SJCRH30 (cell line): ENCODE measurements at regions not wholly inside any gene's neighbourhood (a gene's known extent, or its start where the extent isn't known, plus 50 kb on each side); places are given as distances from the start of the nearest gene placed in this dataset.
"Not testable (repeated sequence)": the region's sequence is repeated elsewhere in the genome, so short reads cannot be mapped to it uniquely, and the experiment has no call there.

Source experiments
- DNase-seq, 2 experiments: peaks; one replicate each; pipeline ENCODE4 v3.0.0-alpha.2; 2015 to 2020
- H3K27ac ChIP-seq: fragments of 250-450 bp; sonication (Bioruptor Pico); 2 replicates; pipeline ENCODE4 v1.5.1; 2020; ENCODE audit warnings: mild to moderate bottlenecking, moderate library complexity
- H3K27me3 ChIP-seq: fragments of 250-450 bp; sonication (Bioruptor Pico); 2 replicates; pipeline ENCODE4 v1.5.1; 2020; ENCODE audit warnings: mild to moderate bottlenecking, moderate library complexity
- H3K36me3 ChIP-seq: fragments of 250-450 bp; sonication (Bioruptor Pico); 2 replicates; pipeline ENCODE4 v1.5.1; 2020; ENCODE audit warnings: mild to moderate bottlenecking, moderate library complexity
- H3K4me1 ChIP-seq: fragments of 250-450 bp; sonication (Bioruptor Pico); 2 replicates; pipeline ENCODE4 v1.5.1; 2020; ENCODE audit warnings: mild to moderate bottlenecking, moderate library complexity
- H3K4me3 ChIP-seq: fragments of 250-450 bp; sonication (Bioruptor Pico); 2 replicates; pipeline ENCODE4 v1.5.1; 2020; ENCODE audit warnings: mild to moderate bottlenecking, moderate library complexity
- H3K9me3 ChIP-seq: fragments of 250-450 bp; sonication (Bioruptor Pico); replicated peaks from 2 replicates; pipeline ENCODE4 v1.5.1; 2020; ENCODE audit warnings: mild to moderate bottlenecking, moderate library complexity

DNA sequence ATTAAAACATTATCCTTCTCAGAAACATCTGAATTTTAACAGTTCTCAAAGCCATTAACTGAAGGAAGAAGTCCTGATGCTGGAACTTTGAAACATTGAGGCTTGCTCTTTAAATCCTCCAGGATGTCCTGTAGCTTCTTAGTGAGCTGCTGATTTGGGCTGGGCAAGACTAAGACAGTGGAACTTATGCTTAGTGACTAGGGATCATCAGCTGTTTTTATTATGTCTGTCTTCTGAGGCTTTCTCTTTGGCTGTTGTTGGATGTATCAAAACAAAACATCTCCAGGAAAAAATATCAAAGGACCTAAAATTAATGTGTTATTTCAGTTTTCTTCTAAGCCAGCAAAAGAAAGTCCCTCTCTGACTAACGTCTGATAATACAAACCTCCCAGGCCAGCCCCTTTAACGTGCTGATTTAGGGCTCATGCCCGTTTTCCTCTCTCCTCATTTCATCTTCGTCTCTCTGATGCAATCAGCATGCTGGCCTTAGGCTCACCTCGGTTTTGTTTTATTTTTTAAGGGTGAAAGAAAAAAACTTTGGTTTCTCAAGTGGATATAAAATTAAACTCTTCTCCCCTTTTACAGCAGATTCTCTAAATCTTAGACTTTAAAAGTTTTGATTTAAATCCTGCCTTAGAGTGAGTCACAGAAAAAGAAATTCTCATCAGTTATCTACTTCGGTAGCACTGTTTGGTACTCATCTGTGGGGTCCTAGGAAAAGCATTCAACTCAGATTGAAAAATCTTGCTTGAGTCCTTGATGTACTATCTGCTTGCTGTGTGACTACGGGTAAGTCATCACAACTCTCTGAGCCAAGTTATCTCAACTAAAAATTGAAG, 106.2 kb upstream of the CCDC91 start:
- H3K36me3 ChIP-seq, result no peaks in the 10 kb centered on the region
- no peak overlapping the region for H3K27ac ChIP-seq
- H3K9me3 ChIP-seq, result no peaks in the 10 kb centered on the region
- DNase-seq, result no peak
- no peak overlapping the region for H3K4me3 ChIP-seq
- no peaks in the 10 kb centered on the region for H3K27me3 ChIP-seq
- H3K4me1 ChIP-seq, result peaks cover 13% of the 10 kb centered on the region

DNA sequence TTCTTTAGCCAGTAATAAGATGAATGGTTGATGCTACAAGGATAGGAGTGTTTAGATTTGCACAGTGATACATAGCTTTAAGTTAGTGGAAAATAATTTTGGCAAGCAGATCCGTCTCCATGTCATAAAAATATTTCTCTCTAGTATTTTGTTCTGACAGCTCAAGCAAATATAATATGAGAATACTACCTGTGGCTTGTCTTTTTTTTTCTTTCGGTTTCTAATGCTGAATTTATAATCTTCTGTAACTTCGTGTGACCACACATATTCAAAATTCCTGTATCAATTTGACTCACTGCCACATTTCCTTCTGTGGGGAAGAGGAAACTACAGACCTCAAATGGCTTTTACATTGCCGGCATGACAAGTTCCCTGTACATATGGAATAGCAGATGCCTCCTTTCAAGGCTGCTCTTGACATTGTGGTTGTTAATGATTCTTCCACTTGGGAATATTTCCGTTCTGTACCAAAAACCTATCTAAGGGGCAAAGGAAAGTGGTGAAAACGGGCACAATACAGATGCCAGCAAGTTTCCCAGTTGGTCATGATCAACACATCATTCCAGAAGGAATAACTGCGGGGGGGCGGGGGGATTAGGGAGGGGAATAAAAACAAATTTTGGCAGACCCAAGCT, 103.6 kb upstream of the CCDC91 start:
- DNase-seq, result no peak
- H3K4me3 ChIP-seq, result no peak overlapping the region
- no peaks in the 10 kb centered on the region for H3K9me3 ChIP-seq
- no peaks in the 10 kb centered on the region for H3K27me3 ChIP-seq
- H3K36me3 ChIP-seq, result no peaks in the 10 kb centered on the region
- no peak overlapping the region for H3K27ac ChIP-seq
- H3K4me1 ChIP-seq, result peaks cover 14% of the 10 kb centered on the region

DNA sequence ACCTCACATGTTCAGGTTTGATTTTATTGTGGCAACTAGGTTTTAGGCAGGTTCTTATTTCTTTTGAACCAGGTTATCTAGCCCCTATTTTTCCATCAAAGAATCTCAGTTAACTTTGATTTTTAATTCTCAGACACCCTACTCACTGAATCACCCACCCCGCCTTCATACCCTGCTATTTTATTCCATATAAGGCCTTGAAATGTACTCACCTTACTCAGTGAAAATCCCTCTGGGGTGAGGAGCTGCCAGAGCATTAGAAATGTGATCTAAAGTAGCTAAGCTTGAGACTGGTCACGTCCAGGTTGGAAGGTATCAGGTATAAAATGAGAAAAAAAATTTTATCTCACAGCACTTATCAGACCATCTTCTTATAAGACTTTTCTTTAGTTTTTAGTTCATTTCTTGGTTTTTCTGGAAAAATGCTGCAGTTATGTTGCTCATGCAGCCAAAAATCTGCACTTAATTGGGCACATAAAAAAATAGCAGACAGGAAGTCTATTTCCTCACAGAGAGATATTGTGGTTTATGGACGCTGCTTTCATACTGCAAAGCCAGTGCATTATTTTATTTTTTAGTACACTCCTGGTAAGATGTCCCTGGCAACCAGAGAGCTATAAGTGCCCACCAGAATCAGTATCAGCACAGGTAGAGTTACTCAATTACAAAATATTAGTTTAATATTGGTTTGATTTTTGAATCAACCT, 101.5 kb upstream of the CCDC91 start:
- Histone ChIP-seq H3K27me3 (no peaks in the 10 kb centered on the region), H3K4me1 (peaks cover 14% of the 10 kb centered on the region), H3K9me3 (no peaks in the 10 kb centered on the region), H3K4me3 (no peak overlapping the region), H3K27ac (peak overlapping the region; percentile 18; the same call in 1 of the 2 replicates), H3K36me3 (no peaks in the 10 kb centered on the region)
- no peak for DNase-seq

DNA sequence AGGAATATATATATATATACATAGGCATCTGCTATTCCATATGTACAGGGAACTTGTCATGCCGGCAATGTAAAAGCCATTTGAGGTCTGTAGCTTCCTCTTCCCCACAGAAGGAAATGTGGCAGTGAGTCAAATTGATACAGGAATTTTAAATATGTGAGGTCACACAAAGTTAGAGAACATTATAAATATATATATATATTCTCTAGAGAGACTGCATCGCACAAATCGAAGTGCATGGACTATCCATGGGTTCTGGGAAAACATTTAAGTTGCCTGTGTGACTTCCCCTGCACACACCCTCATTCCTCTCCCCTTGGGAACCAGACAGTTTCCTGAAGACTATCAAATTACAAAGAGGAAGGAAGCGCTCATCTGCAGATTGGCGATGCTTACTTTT, 100.9 kb upstream of the CCDC91 start:
- no peaks in the 10 kb centered on the region for H3K9me3 ChIP-seq
- peaks cover 14% of the 10 kb centered on the region for H3K4me1 ChIP-seq
- no peaks in the 10 kb centered on the region for H3K36me3 ChIP-seq
- H3K27me3 ChIP-seq, result no peaks in the 10 kb centered on the region
- peak; percentile 40 to 73 for DNase-seq
- H3K4me3 ChIP-seq, result peak overlapping the region; percentile 41
- H3K27ac ChIP-seq, result peak overlapping the region; percentile 18; the same call in 1 of the 2 replicates

DNA sequence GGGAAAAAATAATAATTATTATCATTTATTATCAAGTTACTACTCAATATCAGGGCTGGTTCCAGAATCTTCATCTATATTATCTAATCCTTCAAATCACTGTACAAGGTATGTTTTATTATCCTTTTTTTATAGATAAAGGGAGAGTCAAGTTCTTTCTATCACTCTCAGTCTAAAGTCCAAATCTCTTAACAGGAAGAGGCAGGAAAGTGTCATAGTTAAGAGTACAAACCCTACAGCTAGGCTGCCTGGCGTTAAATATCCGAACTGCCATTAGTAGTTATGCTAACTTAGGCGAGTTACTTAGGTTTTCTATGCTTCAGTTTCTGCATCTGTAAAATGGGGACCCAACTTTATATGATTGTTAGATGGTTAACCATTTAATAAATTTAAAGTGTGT, 99.4 kb upstream of the CCDC91 start:
- H3K27ac ChIP-seq, result no peak overlapping the region
- DNase-seq, result no peak

DNA sequence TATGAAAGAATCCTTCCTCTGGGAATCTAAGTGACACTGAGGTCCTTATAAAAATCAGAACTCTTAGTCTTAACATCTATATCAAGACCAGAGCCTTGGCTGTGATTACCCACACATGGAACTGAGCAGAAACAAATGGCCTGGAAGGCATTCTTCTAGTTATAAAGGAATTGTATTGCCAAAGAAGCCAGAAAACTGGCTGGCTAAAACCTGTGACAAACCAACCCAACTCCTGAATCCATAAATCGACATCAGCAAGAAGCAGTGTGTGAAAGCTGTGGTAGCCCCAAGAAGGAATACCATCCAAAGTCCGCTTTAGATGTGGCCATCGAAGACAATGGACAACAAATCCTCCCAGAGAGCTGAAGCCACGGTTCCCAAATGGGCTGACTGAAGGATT, 97.9 kb upstream of the CCDC91 start:
- no peak overlapping the region for H3K4me3 ChIP-seq
- no peaks in the 10 kb centered on the region for H3K36me3 ChIP-seq
- no peak for DNase-seq
- H3K27me3 ChIP-seq, result no peaks in the 10 kb centered on the region
- no peaks in the 10 kb centered on the region for H3K9me3 ChIP-seq
- H3K27ac ChIP-seq, result no peak overlapping the region
- H3K4me1 ChIP-seq, result peaks cover 16% of the 10 kb centered on the region

More for the DNA sequence above, 99.4 kb upstream of the CCDC91 start:
- Histone ChIP-seq H3K36me3 (no peaks in the 10 kb centered on the region), H3K27me3 (no peaks in the 10 kb centered on the region), H3K4me3 (no peak overlapping the region), H3K9me3 (no peaks in the 10 kb centered on the region), H3K4me1 (peaks cover 14% of the 10 kb centered on the region)

DNA sequence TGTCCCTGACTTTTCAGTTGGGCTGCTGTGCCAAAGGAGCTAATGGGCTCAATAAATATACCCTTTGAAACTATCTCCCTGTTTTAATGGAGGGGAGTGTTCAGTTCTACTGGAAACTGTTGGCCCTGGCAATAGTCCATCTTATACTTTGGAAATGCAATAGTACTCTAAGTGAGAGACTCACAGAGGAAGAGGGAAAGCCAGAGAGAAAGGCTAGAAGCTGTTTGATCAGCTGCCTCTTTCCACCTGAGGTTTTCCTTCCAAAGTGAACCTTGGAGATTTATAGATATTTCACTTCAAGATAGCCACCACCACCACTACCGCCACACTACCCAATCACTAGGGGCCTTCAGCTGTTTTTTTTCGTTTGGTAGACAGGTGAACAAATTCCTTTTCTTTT, 93.6 kb upstream of the CCDC91 start:
- Histone ChIP-seq H3K9me3 (0 out of 2 replicates have a peak, but pooled peaks cover 3% of the 10 kb centered on the region), H3K4me3 (no peak overlapping the region), H3K27ac (no peak overlapping the region), H3K4me1 (peaks cover 4% of the 10 kb centered on the region), H3K27me3 (no peaks in the 10 kb centered on the region), H3K36me3 (no peaks in the 10 kb centered on the region)
- no peak for DNase-seq

DNA sequence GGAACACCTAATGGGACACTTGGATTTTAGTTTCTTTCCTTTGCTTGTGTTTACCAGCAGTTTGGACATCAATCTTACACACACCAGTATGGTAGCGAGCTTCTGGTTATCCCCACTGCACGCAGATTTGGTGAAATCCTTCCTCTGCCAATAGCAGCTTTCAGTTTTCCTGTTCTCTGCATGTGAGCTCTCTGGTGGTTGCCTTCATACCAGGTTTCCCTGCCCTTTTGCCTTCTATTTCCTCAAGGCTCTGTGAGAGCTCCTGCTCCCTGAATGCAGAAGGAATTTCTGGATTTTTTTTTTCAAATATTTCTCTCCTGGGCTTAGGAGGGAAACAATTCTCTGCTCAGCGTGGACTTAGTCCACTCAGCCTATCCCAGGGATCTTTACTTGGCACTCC, 93.0 kb upstream of the CCDC91 start:
- H3K4me3 ChIP-seq, result no peak overlapping the region
- no peak for DNase-seq
- H3K9me3 ChIP-seq, result 0 out of 2 replicates have a peak, but pooled peaks cover 4% of the 10 kb centered on the region
- no peak overlapping the region for H3K27ac ChIP-seq
- peaks cover 4% of the 10 kb centered on the region for H3K4me1 ChIP-seq
- H3K27me3 ChIP-seq, result no peaks in the 10 kb centered on the region
- no peaks in the 10 kb centered on the region for H3K36me3 ChIP-seq

DNA sequence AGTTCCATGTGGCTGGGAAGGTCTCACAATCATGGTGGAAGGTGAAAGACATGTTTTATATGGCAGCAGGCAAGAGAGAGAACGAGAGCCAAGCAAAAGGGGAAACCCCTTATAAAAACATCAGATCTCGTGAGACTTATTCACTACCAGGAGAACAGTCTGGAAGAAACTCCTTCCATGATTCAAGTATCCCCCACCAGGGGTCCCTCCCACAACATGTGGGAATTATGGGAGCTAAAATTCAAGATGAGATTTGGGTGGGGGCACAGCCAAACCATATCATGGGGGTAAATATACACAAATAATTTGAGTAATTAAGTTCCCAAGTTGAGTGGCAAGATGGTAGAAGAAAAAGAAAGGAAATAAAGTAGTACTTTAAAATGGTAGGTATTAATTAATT, 91.0 kb upstream of the CCDC91 start:
- not testable (repeated sequence) for DNase-seq, H3K36me3 ChIP-seq, H3K4me1 ChIP-seq, H3K27me3 ChIP-seq, H3K9me3 ChIP-seq, H3K27ac ChIP-seq, H3K4me3 ChIP-seq

DNA sequence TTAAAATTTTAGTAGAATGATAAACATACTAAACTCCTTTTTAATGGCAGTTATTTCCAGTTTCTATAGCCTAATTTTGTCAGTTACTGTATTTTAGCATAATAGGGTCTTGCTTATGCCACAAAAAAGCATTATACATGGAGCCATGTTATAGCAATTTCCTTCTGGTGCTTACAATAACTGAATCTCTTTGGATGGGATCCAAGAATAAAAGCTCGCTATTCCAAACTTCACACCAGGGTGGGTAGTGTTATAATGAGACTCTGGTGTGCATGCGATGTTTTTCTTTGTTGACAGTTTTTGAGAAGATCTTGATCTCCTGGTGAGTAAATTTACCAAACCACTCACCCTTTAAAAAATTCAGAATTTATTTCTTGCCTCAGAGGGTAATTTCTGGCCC, 90.4 kb upstream of the CCDC91 start:
- H3K4me1 ChIP-seq, result peaks cover 4% of the 10 kb centered on the region; the same call in 1 of the 2 replicates
- H3K9me3 ChIP-seq, result 0 out of 2 replicates have a peak, but pooled peaks cover 4% of the 10 kb centered on the region
- no peak overlapping the region for H3K4me3 ChIP-seq
- no peak for DNase-seq
- H3K36me3 ChIP-seq, result no peaks in the 10 kb centered on the region
- H3K27me3 ChIP-seq, result no peaks in the 10 kb centered on the region
- H3K27ac ChIP-seq, result no peak overlapping the region

DNA sequence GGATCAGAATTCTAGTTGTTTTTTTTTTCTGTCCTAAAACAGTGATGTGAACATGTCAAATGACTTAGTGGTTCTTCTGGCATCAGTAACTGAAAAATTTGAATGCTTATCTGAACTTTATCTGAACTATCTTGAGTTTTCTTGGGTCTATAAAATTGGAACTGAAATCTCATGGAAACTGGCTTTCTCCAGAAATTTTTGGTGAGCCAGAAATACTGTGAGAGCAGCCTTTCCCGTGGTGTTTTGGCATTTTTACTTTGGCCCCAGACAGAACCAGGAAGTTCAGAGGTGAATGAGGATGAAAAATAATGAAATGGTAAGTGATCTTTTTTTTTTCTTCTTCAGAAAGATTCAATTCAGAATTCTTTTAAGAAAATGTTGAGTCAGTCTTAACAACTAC, 89.5 kb upstream of the CCDC91 start:
- Histone ChIP-seq H3K27me3 (no peaks in the 10 kb centered on the region), H3K4me3 (no peak overlapping the region), H3K27ac (no peak overlapping the region), H3K9me3 (0 out of 2 replicates have a peak, but pooled peaks cover 4% of the 10 kb centered on the region), H3K4me1 (peaks cover 4% of the 10 kb centered on the region; the same call in 1 of the 2 replicates), H3K36me3 (no peaks in the 10 kb centered on the region)
- no peak for DNase-seq

DNA sequence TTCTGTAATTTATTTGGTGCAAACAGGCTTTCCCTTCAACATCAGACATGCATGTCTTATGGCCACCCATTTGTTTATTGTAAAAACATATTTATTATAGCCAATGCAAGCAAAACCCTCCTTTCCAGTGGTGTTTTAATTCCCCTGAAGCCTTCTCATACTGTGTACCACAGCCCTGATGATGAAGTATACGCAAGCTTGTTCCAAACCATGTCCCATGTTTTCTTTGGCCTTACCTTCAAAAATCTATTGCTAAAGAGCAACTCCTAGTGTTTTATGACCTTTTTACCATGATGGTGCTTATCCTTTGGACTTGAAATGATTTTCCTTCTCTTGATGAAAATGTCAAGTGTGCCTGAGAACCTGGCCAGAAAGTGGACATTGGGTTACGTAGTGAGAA, 85.9 kb upstream of the CCDC91 start:
- DNase-seq, result no peak

DNA sequence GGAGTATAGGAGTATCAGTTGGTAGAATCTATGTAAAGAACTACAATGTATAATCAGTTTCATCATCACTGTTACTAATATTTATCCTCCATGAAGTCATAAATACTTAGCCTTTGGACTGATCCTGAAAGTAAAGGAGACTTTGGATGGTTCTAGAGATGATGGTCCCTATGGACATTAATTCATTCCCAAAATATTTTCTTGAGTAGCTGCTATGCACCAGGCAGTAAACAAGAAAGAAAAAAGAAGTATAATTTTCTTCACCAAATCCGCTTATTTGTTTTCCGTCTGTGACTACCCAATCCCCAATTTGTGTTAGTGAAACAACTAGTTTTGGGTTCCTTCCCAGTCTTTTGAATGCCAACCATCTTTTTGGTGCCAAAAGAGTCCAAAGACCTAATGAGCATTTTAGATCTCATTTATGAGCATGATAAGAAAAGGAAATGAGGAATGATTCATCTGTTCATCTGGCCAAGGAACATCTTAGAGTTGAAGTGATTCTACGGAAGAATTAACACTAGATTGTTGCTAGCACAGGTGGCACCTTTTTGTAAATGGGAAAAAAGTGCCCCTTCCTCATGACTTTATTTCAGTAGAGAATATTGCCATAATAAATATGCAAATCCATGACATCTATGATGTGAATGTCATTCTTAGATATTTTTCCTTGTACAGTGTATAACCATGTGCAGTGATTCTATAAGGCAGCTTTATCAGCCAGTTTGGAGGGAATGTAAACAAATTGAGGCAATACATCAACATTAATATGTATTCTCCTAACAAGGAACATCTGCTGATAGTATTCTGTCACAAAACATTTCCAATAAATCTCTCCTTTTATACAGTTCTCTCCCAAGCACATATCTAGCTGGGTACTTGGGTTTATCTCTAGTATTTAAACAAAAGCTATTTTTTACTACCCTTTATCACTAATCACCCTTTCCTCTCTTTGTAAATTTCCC, 85.1 kb upstream of the CCDC91 start:
- Histone ChIP-seq H3K36me3 (no peaks in the 10 kb centered on the region), H3K9me3 (peaks cover 9% of the 10 kb centered on the region; the same call in 1 of the 2 replicates), H3K4me1 (peaks cover 6% of the 10 kb centered on the region), H3K4me3 (no peak overlapping the region), H3K27me3 (no peaks in the 10 kb centered on the region), H3K27ac (no peak overlapping the region)
- DNase-seq, result no peak

More for the DNA sequence above, 85.9 kb upstream of the CCDC91 start:
- Histone ChIP-seq H3K36me3 (no peaks in the 10 kb centered on the region), H3K27me3 (no peaks in the 10 kb centered on the region), H3K4me3 (no peak overlapping the region), H3K4me1 (peaks cover 6% of the 10 kb centered on the region), H3K9me3 (peaks cover 9% of the 10 kb centered on the region; the same call in 1 of the 2 replicates), H3K27ac (no peak overlapping the region)

DNA sequence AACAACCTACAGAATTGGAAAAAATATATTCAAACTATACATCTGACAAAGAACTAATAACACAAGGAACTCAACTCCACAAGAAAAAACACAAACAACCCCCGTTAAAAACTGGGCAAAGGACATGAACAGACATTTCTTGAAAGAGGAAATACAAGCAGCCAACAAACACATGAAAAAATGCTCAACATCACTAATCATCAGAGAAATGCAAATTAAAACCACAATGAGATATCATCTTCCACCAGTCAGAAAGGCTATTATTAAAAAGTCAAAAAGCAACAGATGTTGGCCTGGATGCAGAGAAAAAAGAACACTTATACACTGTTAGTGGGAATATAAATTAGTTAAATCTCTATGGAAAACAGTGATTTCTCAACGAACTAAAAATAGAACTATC, 82.6 kb upstream of the CCDC91 start:
- no peak for DNase-seq
- peaks cover 5% of the 10 kb centered on the region for H3K9me3 ChIP-seq
- H3K4me3 ChIP-seq, result no peak overlapping the region
- H3K36me3 ChIP-seq, result no peaks in the 10 kb centered on the region
- no peak overlapping the region for H3K27ac ChIP-seq
- H3K27me3 ChIP-seq, result no peaks in the 10 kb centered on the region
- peaks cover 6% of the 10 kb centered on the region; the same call in 1 of the 2 replicates for H3K4me1 ChIP-seq
